ENCODE measurements at regions not wholly inside any gene's neighbourhood (a gene's known extent, or its start where the extent isn't known, plus 50 kb on each side); places are given as distances from the start of the nearest gene placed in this dataset.

DNA sequence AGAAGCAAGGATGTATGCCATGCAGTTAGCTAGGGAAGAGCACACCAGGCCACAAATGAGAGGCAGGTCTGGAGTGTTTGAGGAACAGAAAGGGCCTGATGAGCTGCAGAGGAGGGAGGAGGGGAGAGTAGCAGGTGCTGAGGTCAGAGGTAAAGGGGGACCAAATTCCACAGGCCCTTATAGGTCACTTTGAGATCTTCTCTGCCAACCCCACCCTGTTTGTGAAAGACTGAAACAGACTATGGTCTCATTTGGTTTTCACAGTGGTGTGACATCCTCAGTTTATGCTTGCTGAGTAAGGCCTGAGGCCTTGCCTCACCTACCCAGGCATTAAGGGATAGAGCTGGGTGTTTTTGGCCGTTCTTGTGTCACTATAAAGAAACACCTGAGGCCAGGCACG lies 187.7 kb upstream of the MYLIP start:
- Histone ChIP-seq H3K9me2 (ENCODE audit: insufficient read depth) (no peaks in the 10 kb centered on the region), H3K9me3 (ENCODE audit: control insufficient read depth in 1 of 2, insufficient read depth in 1 of 2, low read depth in 1 of 2, low read length in 2 of 2) (no peaks in the 10 kb centered on the region), H3K79me2 (ENCODE audit: insufficient read depth, low read length) (no peaks in the 10 kb centered on the region), H2AFZ (ENCODE audit: low read depth, low read length, poor library complexity, severe bottlenecking) (no peak overlapping the region), H3K4me3 (replicated peaks in 1 of 2; ENCODE audit: low read depth in 1 of 2, low read length in 2 of 2) (no peak overlapping the region), H3K9ac (ENCODE audit: low read length) (no peak overlapping the region), H4K20me1 (ENCODE audit: insufficient read depth) (no peaks in the 10 kb centered on the region), H3K27me3 (ENCODE audit: insufficient read depth, low read length) (no peaks in the 10 kb centered on the region), H3K36me3 (ENCODE audit: control insufficient read depth in 1 of 2, insufficient read depth in 2 of 2, low read length in 2 of 2) (no peaks in the 10 kb centered on the region), H3K4me1 (ENCODE audit: control insufficient read depth in 1 of 2, insufficient read depth in 2 of 2, low read length in 2 of 2) (no peaks in the 10 kb centered on the region), H3K4me2 (ENCODE audit: low read length) (no peak overlapping the region), H3K27ac (ENCODE audit: low read depth, low read length) (no peak overlapping the region)
- TF ChIP-seq, protein P1, sequence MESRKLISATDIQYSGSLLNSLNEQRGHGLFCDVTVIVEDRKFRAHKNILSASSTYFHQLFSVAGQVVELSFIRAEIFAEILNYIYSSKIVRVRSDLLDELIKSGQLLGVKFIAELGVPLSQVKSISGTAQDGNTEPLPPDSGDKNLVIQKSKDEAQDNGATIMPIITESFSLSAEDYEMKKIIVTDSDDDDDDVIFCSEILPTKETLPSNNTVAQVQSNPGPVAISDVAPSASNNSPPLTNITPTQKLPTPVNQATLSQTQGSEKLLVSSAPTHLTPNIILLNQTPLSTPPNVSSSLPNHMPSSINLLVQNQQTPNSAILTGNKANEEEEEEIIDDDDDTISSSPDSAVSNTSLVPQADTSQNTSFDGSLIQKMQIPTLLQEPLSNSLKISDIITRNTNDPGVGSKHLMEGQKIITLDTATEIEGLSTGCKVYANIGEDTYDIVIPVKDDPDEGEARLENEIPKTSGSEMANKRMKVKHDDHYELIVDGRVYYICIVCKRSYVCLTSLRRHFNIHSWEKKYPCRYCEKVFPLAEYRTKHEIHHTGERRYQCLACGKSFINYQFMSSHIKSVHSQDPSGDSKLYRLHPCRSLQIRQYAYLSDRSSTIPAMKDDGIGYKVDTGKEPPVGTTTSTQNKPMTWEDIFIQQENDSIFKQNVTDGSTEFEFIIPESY (IDR thresholded peaks at IDR 0.05; ENCODE audit: extremely low read depth, insufficient replicate concordance, low read length) = no peak
- TF ChIP-seq, protein P2, sequence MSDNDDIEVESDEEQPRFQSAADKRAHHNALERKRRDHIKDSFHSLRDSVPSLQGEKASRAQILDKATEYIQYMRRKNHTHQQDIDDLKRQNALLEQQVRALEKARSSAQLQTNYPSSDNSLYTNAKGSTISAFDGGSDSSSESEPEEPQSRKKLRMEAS (IDR thresholded peaks at IDR 0.05) = no peak
- TF ChIP-seq POLR2A (IDR thresholded peaks at IDR 0.05; ENCODE audit: borderline replicate concordance, extremely low read depth, insufficient read depth, insufficient read length) (no peak), CEBPB (IDR thresholded peaks at IDR 0.05; ENCODE audit: low read depth) (no peak), SP1 (IDR thresholded peaks at IDR 0.05; ENCODE audit: low read depth) (no peak), SRF (IDR thresholded peaks at IDR 0.05; ENCODE audit: low read depth) (no peak), JUND (IDR thresholded peaks at IDR 0.05) (no peak), ELF1 (IDR thresholded peaks at IDR 0.05; ENCODE audit: borderline replicate concordance, low read depth) (no peak), TCF7L2 (IDR thresholded peaks at IDR 0.05; ENCODE audit: borderline replicate concordance, extremely low read depth, insufficient read depth, insufficient read length) (no peak), POLR2AphosphoS5 (IDR thresholded peaks at IDR 0.05; ENCODE audit: low read depth, low read length) (no peak), EGR1 (IDR thresholded peaks at IDR 0.05; ENCODE audit: low read depth) (no peak), SIN3A (IDR thresholded peaks at IDR 0.05; ENCODE audit: low read depth) (no peak)
- TF ChIP-seq, protein P3, sequence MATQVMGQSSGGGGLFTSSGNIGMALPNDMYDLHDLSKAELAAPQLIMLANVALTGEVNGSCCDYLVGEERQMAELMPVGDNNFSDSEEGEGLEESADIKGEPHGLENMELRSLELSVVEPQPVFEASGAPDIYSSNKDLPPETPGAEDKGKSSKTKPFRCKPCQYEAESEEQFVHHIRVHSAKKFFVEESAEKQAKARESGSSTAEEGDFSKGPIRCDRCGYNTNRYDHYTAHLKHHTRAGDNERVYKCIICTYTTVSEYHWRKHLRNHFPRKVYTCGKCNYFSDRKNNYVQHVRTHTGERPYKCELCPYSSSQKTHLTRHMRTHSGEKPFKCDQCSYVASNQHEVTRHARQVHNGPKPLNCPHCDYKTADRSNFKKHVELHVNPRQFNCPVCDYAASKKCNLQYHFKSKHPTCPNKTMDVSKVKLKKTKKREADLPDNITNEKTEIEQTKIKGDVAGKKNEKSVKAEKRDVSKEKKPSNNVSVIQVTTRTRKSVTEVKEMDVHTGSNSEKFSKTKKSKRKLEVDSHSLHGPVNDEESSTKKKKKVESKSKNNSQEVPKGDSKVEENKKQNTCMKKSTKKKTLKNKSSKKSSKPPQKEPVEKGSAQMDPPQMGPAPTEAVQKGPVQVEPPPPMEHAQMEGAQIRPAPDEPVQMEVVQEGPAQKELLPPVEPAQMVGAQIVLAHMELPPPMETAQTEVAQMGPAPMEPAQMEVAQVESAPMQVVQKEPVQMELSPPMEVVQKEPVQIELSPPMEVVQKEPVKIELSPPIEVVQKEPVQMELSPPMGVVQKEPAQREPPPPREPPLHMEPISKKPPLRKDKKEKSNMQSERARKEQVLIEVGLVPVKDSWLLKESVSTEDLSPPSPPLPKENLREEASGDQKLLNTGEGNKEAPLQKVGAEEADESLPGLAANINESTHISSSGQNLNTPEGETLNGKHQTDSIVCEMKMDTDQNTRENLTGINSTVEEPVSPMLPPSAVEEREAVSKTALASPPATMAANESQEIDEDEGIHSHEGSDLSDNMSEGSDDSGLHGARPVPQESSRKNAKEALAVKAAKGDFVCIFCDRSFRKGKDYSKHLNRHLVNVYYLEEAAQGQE (IDR thresholded peaks at IDR 0.05; ENCODE audit: low read depth) = no peak
- TF ChIP-seq, protein P4, sequence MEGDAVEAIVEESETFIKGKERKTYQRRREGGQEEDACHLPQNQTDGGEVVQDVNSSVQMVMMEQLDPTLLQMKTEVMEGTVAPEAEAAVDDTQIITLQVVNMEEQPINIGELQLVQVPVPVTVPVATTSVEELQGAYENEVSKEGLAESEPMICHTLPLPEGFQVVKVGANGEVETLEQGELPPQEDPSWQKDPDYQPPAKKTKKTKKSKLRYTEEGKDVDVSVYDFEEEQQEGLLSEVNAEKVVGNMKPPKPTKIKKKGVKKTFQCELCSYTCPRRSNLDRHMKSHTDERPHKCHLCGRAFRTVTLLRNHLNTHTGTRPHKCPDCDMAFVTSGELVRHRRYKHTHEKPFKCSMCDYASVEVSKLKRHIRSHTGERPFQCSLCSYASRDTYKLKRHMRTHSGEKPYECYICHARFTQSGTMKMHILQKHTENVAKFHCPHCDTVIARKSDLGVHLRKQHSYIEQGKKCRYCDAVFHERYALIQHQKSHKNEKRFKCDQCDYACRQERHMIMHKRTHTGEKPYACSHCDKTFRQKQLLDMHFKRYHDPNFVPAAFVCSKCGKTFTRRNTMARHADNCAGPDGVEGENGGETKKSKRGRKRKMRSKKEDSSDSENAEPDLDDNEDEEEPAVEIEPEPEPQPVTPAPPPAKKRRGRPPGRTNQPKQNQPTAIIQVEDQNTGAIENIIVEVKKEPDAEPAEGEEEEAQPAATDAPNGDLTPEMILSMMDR (IDR thresholded peaks at IDR 0.05 in 2 of 3, conservative IDR thresholded peaks at IDR 0.05 in 1 of 3; ENCODE audit: borderline replicate concordance in 1 of 3, insufficient read depth in 1 of 3, low read depth in 2 of 3, low read length in 2 of 3) = no peak
- RAD21 ChIA-PET (ENCODE audit: low non-redundant PET in 1 of 2, low total read pairs in 2 of 2, uncharacterized antibody in 2 of 2, unreplicated experiment in 2 of 2) = interaction anchor here in 1 of 2 experiments (0.7 kb wide), 1 partner anchor 504 kb away, joined by 3 read pairs; no protein-coding TSS in a partner anchor
- CTCF ChIA-PET = no interaction called here
- POLR2A ChIA-PET = no interaction called here
- ATAC-seq (no peak), DNase-seq (ENCODE audit: low read depth, low spot score) (no peak)
- no TSS peak for BruUV-seq (replicated peaks)
- intact Hi-C loops (cut with micrococcal nuclease) = no loop called here
